WTC11 (cell line): ENCODE measurements at regions not wholly inside any gene's neighbourhood (a gene's known extent, or its start where the extent isn't known, plus 50 kb on each side); places are given as distances from the start of the nearest gene placed in this dataset.

Experiments used
- AFF4 ChIP-seq: sonication (generic); formaldehyde crosslinking; IDR thresholded peaks from 2 replicates; pipeline ENCODE4 v1.8.1; 2023; ENCODE audit warnings: mild to moderate bottlenecking, missing genetic modification reagents, borderline replicate concordance
- ATF3 ChIP-seq: sonication (generic); formaldehyde crosslinking; conservative IDR thresholded peaks from 2 replicates; pipeline ENCODE4 v1.8.1; 2022; ENCODE audit warnings: mild to moderate bottlenecking, missing genetic modification reagents
- CREB1 ChIP-seq: sonication (generic); formaldehyde crosslinking; IDR thresholded peaks from 2 replicates; pipeline ENCODE4 v1.8.0; 2023; ENCODE audit warnings: mild to moderate bottlenecking, missing genetic modification reagents
- CTCF ChIP-seq: fragments of 200-600 bp; IDR thresholded peaks from 2 replicates; pipeline ENCODE4 v1.8.0; 2022; ENCODE audit warnings: antibody characterized with exemption
- FOXJ3 ChIP-seq: sonication (generic); formaldehyde crosslinking; IDR thresholded peaks from 2 replicates; pipeline ENCODE4 v1.9.0; 2021; ENCODE audit warnings: missing genetic modification reagents, mild to moderate bottlenecking, borderline replicate concordance
- FOXK1 ChIP-seq: sonication (generic); formaldehyde crosslinking; IDR thresholded peaks from 2 replicates; pipeline ENCODE4 v1.8.0; 2022; ENCODE audit warnings: mild to moderate bottlenecking, moderate library complexity, missing genetic modification reagents
- FOXP4 ChIP-seq: sonication (generic); formaldehyde crosslinking; IDR thresholded peaks from 2 replicates; pipeline ENCODE4 v1.8.0; 2022; ENCODE audit warnings: mild to moderate bottlenecking, missing genetic modification reagents
- GABPB1 ChIP-seq: sonication (generic); formaldehyde crosslinking; IDR thresholded peaks from 2 replicates; pipeline ENCODE4 v1.8.1; 2023; ENCODE audit warnings: mild to moderate bottlenecking, missing genetic modification reagents
- MAX ChIP-seq: sonication (generic); formaldehyde crosslinking; IDR thresholded peaks from 2 replicates; pipeline ENCODE4 v1.8.0; 2022; ENCODE audit warnings: mild to moderate bottlenecking, missing genetic modification reagents
- NFYB ChIP-seq: sonication (generic); formaldehyde crosslinking; conservative IDR thresholded peaks from 2 replicates; pipeline ENCODE4 v1.8.0; 2022; ENCODE audit warnings: low read depth, missing genetic modification reagents
- ZBTB21 ChIP-seq: sonication (generic); formaldehyde crosslinking; IDR thresholded peaks from 2 replicates; pipeline ENCODE4 v1.8.1; 2023; ENCODE audit warnings: mild to moderate bottlenecking, missing genetic modification reagents, borderline replicate concordance
- ZNF121 ChIP-seq: sonication (generic); formaldehyde crosslinking; IDR thresholded peaks from 2 replicates; pipeline ENCODE4 v1.8.0; 2023; ENCODE audit warnings: missing genetic modification reagents
- ZNF416 ChIP-seq: fragments of 250-450 bp; sonication (Bioruptor Pico); IDR thresholded peaks from 2 replicates; pipeline ENCODE4 v1.9.0; 2021; ENCODE audit warnings: mild to moderate bottlenecking, inconsistent platforms

GRCh38 chr5:159762921-159763320, 153.4 kb upstream of the ADRA1B start:
- TF ChIP-seq GABPB1 (CRISPR knock-in tag) (no peak), CREB1 (CRISPR knock-in tag) (no peak), ZNF121 (CRISPR knock-in tag) (no peak), FOXP4 (CRISPR knock-in tag) (no peak), CTCF (no peak), AFF4 (CRISPR knock-in tag) (no peak), FOXJ3 (CRISPR knock-in tag) (no peak), ATF3 (CRISPR knock-in tag) (no peak), FOXK1 (CRISPR knock-in tag) (no peak), ZNF416 (no peak), MAX (CRISPR knock-in tag) (no peak), NFYB (CRISPR knock-in tag) (no peak), ZBTB21 (CRISPR knock-in tag) (no peak)
